ENCODE measurements at regions not wholly inside any gene's neighbourhood (a gene's known extent, or its start where the extent isn't known, plus 50 kb on each side); places are given as distances from the start of the nearest gene placed in this dataset.

GRCh38 chr9:26159575-26160392, 481.5 kb upstream of the TUSC1 start:
- CTCF ChIA-PET: interaction anchor here (0.6 to 0.7 kb wide), 2 partner anchors 17 to 1234 kb away, joined by 3 read pairs; no protein-coding TSS in a partner anchor
- H3K27me3 Mint-ChIP-seq (ENCODE audit: insufficient read depth, unreplicated experiment): no peaks in the 10 kb centered on the region
- TF ChIP-seq CTCF (IDR thresholded peaks at IDR 0.05; ENCODE audit: unreplicated experiment): no peak
- no peak overlapping the region for H3K27ac Mint-ChIP-seq (ENCODE audit: low read depth, unreplicated experiment)
- BruUV-seq (replicated peaks): no TSS peak
- POLR2A ChIA-PET: no interaction called here
- H3K9me3 Mint-ChIP-seq (ENCODE audit: unreplicated experiment): no peaks in the 10 kb centered on the region
- H3K36me3 Mint-ChIP-seq (ENCODE audit: insufficient read depth, unreplicated experiment): no peaks in the 10 kb centered on the region
- intact Hi-C loops (cut with micrococcal nuclease): no loop called here
- no peak overlapping the region for H3K4me3 Mint-ChIP-seq (ENCODE audit: unreplicated experiment)
- no peaks in the 10 kb centered on the region for H3K4me1 Mint-ChIP-seq (ENCODE audit: insufficient read depth, unreplicated experiment)
- no peak for DNase-seq (ENCODE audit: unreplicated experiment)

GRCh38 chr9:26158631-26159150, 480.4 kb upstream of the TUSC1 start:
- BruUV-seq (replicated peaks): no TSS peak
- intact Hi-C loops (cut with micrococcal nuclease): no loop called here
- H3K9me3 Mint-ChIP-seq (ENCODE audit: unreplicated experiment): no peaks in the 10 kb centered on the region
- DNase-seq (ENCODE audit: unreplicated experiment): no peak
- CTCF ChIA-PET: no interaction called here
- H3K4me3 Mint-ChIP-seq (ENCODE audit: unreplicated experiment): no peak overlapping the region
- no peak overlapping the region for H3K27ac Mint-ChIP-seq (ENCODE audit: low read depth, unreplicated experiment)
- H3K36me3 Mint-ChIP-seq (ENCODE audit: insufficient read depth, unreplicated experiment): no peaks in the 10 kb centered on the region
- no peaks in the 10 kb centered on the region for H3K27me3 Mint-ChIP-seq (ENCODE audit: insufficient read depth, unreplicated experiment)
- no peaks in the 10 kb centered on the region for H3K4me1 Mint-ChIP-seq (ENCODE audit: insufficient read depth, unreplicated experiment)
- no peak for TF ChIP-seq CTCF (IDR thresholded peaks at IDR 0.05; ENCODE audit: unreplicated experiment)
- POLR2A ChIA-PET: no interaction called here

- no peaks in the 10 kb centered on the region for H3K27me3 Mint-ChIP-seq (ENCODE audit: insufficient read depth, unreplicated experiment)
- ChIA-PET POLR2A (no interaction called here), CTCF (no interaction called here)
- no peaks in the 10 kb centered on the region for H3K36me3 Mint-ChIP-seq (ENCODE audit: insufficient read depth, unreplicated experiment)
- no peak overlapping the region for H3K4me3 Mint-ChIP-seq (ENCODE audit: unreplicated experiment)
- no peak overlapping the region for H3K27ac Mint-ChIP-seq (ENCODE audit: low read depth, unreplicated experiment)
- no peak for TF ChIP-seq CTCF (IDR thresholded peaks at IDR 0.05; ENCODE audit: unreplicated experiment)
- no peaks in the 10 kb centered on the region for H3K9me3 Mint-ChIP-seq (ENCODE audit: unreplicated experiment)
- intact Hi-C loops (cut with micrococcal nuclease): no loop called here
- no TSS peak for BruUV-seq (replicated peaks)
- no peaks in the 10 kb centered on the region for H3K4me1 Mint-ChIP-seq (ENCODE audit: insufficient read depth, unreplicated experiment)
- DNase-seq (ENCODE audit: unreplicated experiment): no peak
Measured at GRCh38 chr9:26157411-26157810, 479.2 kb upstream of the TUSC1 start.

- ChIA-PET CTCF (no interaction called here), POLR2A (interaction anchor here (0.6 kb wide), 1 partner anchor 21 kb away, joined by 3 read pairs; no protein-coding TSS in a partner anchor)
- DNase-seq (ENCODE audit: unreplicated experiment): no peak
- no TSS peak for BruUV-seq (replicated peaks)
- intact Hi-C loops (cut with micrococcal nuclease): no loop called here
- Mint-ChIP-seq H3K36me3 (ENCODE audit: insufficient read depth, unreplicated experiment) (no peaks in the 10 kb centered on the region), H3K4me1 (ENCODE audit: insufficient read depth, unreplicated experiment) (no peaks in the 10 kb centered on the region), H3K27ac (ENCODE audit: low read depth, unreplicated experiment) (no peak overlapping the region), H3K9me3 (ENCODE audit: unreplicated experiment) (no peaks in the 10 kb centered on the region), H3K4me3 (ENCODE audit: unreplicated experiment) (no peak overlapping the region), H3K27me3 (ENCODE audit: insufficient read depth, unreplicated experiment) (no peaks in the 10 kb centered on the region)
- no peak for TF ChIP-seq CTCF (IDR thresholded peaks at IDR 0.05; ENCODE audit: unreplicated experiment)
Measured at GRCh38 chr9:26152350-26152749, 474.1 kb upstream of the TUSC1 start.

All from MCF 10A (cell line).